ENCODE measurements at regions not wholly inside any gene's neighbourhood (a gene's known extent, or its start where the extent isn't known, plus 50 kb on each side); places are given as distances from the start of the nearest gene placed in this dataset.

- H3K36me3 ChIP-seq (ENCODE audit: insufficient read depth, insufficient read length, low read length): no peaks in the 10 kb centered on the region
- no peak for DNase-seq (ENCODE audit: low read depth, low spot score)
- TF ChIP-seq SUZ12 (IDR thresholded peaks at IDR 0.05; ENCODE audit: extremely low read depth, insufficient read depth, insufficient read length) (no peak), YY1 (IDR thresholded peaks at IDR 0.05; ENCODE audit: insufficient read depth, insufficient read length) (no peak), ZNF274 (IDR thresholded peaks at IDR 0.05; ENCODE audit: low read depth, low read length) (no peak)
- no peaks in the 10 kb centered on the region for H3K4me1 ChIP-seq (ENCODE audit: insufficient read depth, insufficient read length)
- H3K27me3 ChIP-seq (ENCODE audit: insufficient read depth, insufficient read length): no peaks in the 10 kb centered on the region
- H3K4me3 ChIP-seq (ENCODE audit: insufficient read length, low read depth): no peak overlapping the region
- H3K9ac ChIP-seq (ENCODE audit: insufficient read length, low read depth): no peak overlapping the region
- H3K9me3 ChIP-seq (ENCODE audit: insufficient read depth, low read length): no peaks in the 10 kb centered on the region
Measured at GRCh38 chr6:94645191-94645590, 932.1 kb upstream of the MANEA start.

- no peaks in the 10 kb centered on the region for H3K27me3 ChIP-seq (ENCODE audit: insufficient read depth, insufficient read length)
- H3K36me3 ChIP-seq (ENCODE audit: insufficient read depth, insufficient read length, low read length): no peaks in the 10 kb centered on the region
- H3K9me3 ChIP-seq (ENCODE audit: insufficient read depth, low read length): no peaks in the 10 kb centered on the region
- no peak overlapping the region for H3K9ac ChIP-seq (ENCODE audit: insufficient read length, low read depth)
- H3K4me1 ChIP-seq (ENCODE audit: insufficient read depth, insufficient read length): no peaks in the 10 kb centered on the region
- TF ChIP-seq ZNF274 (IDR thresholded peaks at IDR 0.05; ENCODE audit: low read depth, low read length): no peak
- TF ChIP-seq YY1 (IDR thresholded peaks at IDR 0.05; ENCODE audit: insufficient read depth, insufficient read length): no peak
- no peak for TF ChIP-seq SUZ12 (IDR thresholded peaks at IDR 0.05; ENCODE audit: extremely low read depth, insufficient read depth, insufficient read length)
- no peak for DNase-seq (ENCODE audit: low read depth, low spot score)
- no peak overlapping the region for H3K4me3 ChIP-seq (ENCODE audit: insufficient read length, low read depth)
Measured at GRCh38 chr6:94639564-94639963, 937.8 kb upstream of the MANEA start.

DNA sequence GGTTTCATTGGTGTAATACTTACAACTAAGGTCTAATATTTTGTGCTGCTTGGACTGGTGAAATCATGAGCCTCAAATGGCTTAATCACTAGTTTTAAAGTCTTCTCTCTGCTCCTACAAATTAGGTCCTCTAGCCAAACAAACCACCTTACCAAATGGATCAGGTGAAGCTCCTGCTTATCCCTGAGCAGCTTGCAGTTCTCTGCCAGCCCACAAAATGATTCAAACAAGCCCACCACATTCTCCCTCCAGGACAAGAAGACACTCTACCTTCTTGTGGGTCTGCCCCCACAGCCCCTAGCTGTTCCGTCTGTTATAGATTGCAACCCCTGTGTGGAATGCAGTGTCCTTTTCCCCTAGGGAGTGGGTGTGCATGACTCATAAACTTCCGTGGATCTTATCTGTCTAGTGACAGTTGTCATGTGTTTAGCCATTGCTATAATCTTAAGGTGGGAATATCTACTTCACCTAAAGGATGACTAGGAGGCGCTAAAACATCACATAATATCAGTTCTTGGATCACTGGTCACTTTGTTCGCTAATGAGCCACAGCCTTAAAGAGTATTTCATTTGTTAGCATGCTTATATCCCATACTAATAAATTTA is 940.5 kb upstream of the MANEA start:
- Histone ChIP-seq H3K9me3 (ENCODE audit: insufficient read depth, low read length) (no peaks in the 10 kb centered on the region), H3K36me3 (ENCODE audit: insufficient read depth, insufficient read length, low read length) (no peaks in the 10 kb centered on the region), H3K4me3 (ENCODE audit: insufficient read length, low read depth) (no peak overlapping the region), H3K4me1 (ENCODE audit: insufficient read depth, insufficient read length) (no peaks in the 10 kb centered on the region), H3K9ac (ENCODE audit: insufficient read length, low read depth) (no peak overlapping the region), H3K27me3 (ENCODE audit: insufficient read depth, insufficient read length) (no peaks in the 10 kb centered on the region)
- peak; percentile 6 for DNase-seq (ENCODE audit: low read depth, low spot score)
- no peak for TF ChIP-seq SUZ12 (IDR thresholded peaks at IDR 0.05; ENCODE audit: extremely low read depth, insufficient read depth, insufficient read length)
- no peak for TF ChIP-seq YY1 (IDR thresholded peaks at IDR 0.05; ENCODE audit: insufficient read depth, insufficient read length)
- TF ChIP-seq ZNF274 (IDR thresholded peaks at IDR 0.05; ENCODE audit: low read depth, low read length): no peak

GRCh38 chr6:94623586-94623985 is 953.7 kb upstream of the MANEA start:
- Histone ChIP-seq H3K36me3 (ENCODE audit: insufficient read depth, insufficient read length, low read length) (no peaks in the 10 kb centered on the region), H3K9me3 (ENCODE audit: insufficient read depth, low read length) (no peaks in the 10 kb centered on the region), H3K4me3 (ENCODE audit: insufficient read length, low read depth) (no peak overlapping the region), H3K9ac (ENCODE audit: insufficient read length, low read depth) (no peak overlapping the region), H3K4me1 (ENCODE audit: insufficient read depth, insufficient read length) (no peaks in the 10 kb centered on the region), H3K27me3 (ENCODE audit: insufficient read depth, insufficient read length) (no peaks in the 10 kb centered on the region)
- no peak for TF ChIP-seq SUZ12 (IDR thresholded peaks at IDR 0.05; ENCODE audit: extremely low read depth, insufficient read depth, insufficient read length)
- no peak for TF ChIP-seq YY1 (IDR thresholded peaks at IDR 0.05; ENCODE audit: insufficient read depth, insufficient read length)
- TF ChIP-seq ZNF274 (IDR thresholded peaks at IDR 0.05; ENCODE audit: low read depth, low read length): no peak
- no peak for DNase-seq (ENCODE audit: low read depth, low spot score)

- no peaks in the 10 kb centered on the region for H3K4me1 ChIP-seq (ENCODE audit: insufficient read depth, insufficient read length)
- no peak for DNase-seq (ENCODE audit: low read depth, low spot score)
- TF ChIP-seq ZNF274 (IDR thresholded peaks at IDR 0.05; ENCODE audit: low read depth, low read length) (no peak), SUZ12 (IDR thresholded peaks at IDR 0.05; ENCODE audit: extremely low read depth, insufficient read depth, insufficient read length) (no peak), YY1 (IDR thresholded peaks at IDR 0.05; ENCODE audit: insufficient read depth, insufficient read length) (no peak)
- H3K27me3 ChIP-seq (ENCODE audit: insufficient read depth, insufficient read length): no peaks in the 10 kb centered on the region
- no peaks in the 10 kb centered on the region for H3K9me3 ChIP-seq (ENCODE audit: insufficient read depth, low read length)
- H3K9ac ChIP-seq (ENCODE audit: insufficient read length, low read depth): no peak overlapping the region
- H3K4me3 ChIP-seq (ENCODE audit: insufficient read length, low read depth): no peak overlapping the region
- H3K36me3 ChIP-seq (ENCODE audit: insufficient read depth, insufficient read length, low read length): no peaks in the 10 kb centered on the region
Measured at GRCh38 chr6:94622783-94623182, 954.6 kb upstream of the MANEA start.

DNA sequence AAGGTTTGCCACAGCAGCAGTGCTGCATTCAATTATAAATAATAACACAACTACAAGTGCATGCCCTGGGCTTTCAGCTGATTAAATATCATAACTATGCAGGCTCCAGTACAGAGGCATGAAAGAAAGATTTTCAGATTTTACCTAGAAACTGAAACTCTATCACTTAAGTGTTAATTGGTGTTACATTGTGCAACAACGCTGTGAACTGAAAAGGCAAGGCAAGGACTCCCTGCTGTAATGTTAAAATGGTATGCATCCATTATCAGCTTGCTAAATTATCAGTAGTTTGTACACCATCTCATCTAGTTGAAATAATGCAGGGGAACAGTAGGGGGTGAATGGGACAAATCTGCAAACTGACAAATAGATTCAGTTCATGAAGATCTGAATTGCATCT is 976.7 kb upstream of the MANEA start:
- H3K27me3 ChIP-seq (ENCODE audit: insufficient read depth, insufficient read length): no peaks in the 10 kb centered on the region
- H3K9ac ChIP-seq (ENCODE audit: insufficient read length, low read depth): no peak overlapping the region
- no peak overlapping the region for H3K4me3 ChIP-seq (ENCODE audit: insufficient read length, low read depth)
- H3K4me1 ChIP-seq (ENCODE audit: insufficient read depth, insufficient read length): no peaks in the 10 kb centered on the region
- no peak for TF ChIP-seq SUZ12 (IDR thresholded peaks at IDR 0.05; ENCODE audit: extremely low read depth, insufficient read depth, insufficient read length)
- no peak for TF ChIP-seq YY1 (IDR thresholded peaks at IDR 0.05; ENCODE audit: insufficient read depth, insufficient read length)
- DNase-seq (ENCODE audit: low read depth, low spot score): no peak
- H3K9me3 ChIP-seq (ENCODE audit: insufficient read depth, low read length): no peaks in the 10 kb centered on the region; the same call in 1 of the 2 replicates
- no peaks in the 10 kb centered on the region for H3K36me3 ChIP-seq (ENCODE audit: insufficient read depth, insufficient read length, low read length)

GRCh38 chr6:94597487-94597886 is 979.8 kb upstream of the MANEA start:
- H3K9me3 ChIP-seq (ENCODE audit: insufficient read depth, low read length): no peaks in the 10 kb centered on the region
- no peaks in the 10 kb centered on the region for H3K4me1 ChIP-seq (ENCODE audit: insufficient read depth, insufficient read length)
- no peak overlapping the region for H3K4me3 ChIP-seq (ENCODE audit: insufficient read length, low read depth)
- H3K36me3 ChIP-seq (ENCODE audit: insufficient read depth, insufficient read length, low read length): no peaks in the 10 kb centered on the region
- no peak for DNase-seq (ENCODE audit: low read depth, low spot score)
- TF ChIP-seq ZNF274 (IDR thresholded peaks at IDR 0.05; ENCODE audit: low read depth, low read length) (no peak), SUZ12 (IDR thresholded peaks at IDR 0.05; ENCODE audit: extremely low read depth, insufficient read depth, insufficient read length) (no peak), YY1 (IDR thresholded peaks at IDR 0.05; ENCODE audit: insufficient read depth, insufficient read length) (no peak)
- H3K27me3 ChIP-seq (ENCODE audit: insufficient read depth, insufficient read length): no peaks in the 10 kb centered on the region
- H3K9ac ChIP-seq (ENCODE audit: insufficient read length, low read depth): no peak overlapping the region

Measured in NT2/D1 (cell line).